ENCODE measurements at regions not wholly inside any gene's neighbourhood (a gene's known extent, or its start where the extent isn't known, plus 50 kb on each side); places are given as distances from the start of the nearest gene placed in this dataset.

- TF ChIP-seq, protein P1, sequence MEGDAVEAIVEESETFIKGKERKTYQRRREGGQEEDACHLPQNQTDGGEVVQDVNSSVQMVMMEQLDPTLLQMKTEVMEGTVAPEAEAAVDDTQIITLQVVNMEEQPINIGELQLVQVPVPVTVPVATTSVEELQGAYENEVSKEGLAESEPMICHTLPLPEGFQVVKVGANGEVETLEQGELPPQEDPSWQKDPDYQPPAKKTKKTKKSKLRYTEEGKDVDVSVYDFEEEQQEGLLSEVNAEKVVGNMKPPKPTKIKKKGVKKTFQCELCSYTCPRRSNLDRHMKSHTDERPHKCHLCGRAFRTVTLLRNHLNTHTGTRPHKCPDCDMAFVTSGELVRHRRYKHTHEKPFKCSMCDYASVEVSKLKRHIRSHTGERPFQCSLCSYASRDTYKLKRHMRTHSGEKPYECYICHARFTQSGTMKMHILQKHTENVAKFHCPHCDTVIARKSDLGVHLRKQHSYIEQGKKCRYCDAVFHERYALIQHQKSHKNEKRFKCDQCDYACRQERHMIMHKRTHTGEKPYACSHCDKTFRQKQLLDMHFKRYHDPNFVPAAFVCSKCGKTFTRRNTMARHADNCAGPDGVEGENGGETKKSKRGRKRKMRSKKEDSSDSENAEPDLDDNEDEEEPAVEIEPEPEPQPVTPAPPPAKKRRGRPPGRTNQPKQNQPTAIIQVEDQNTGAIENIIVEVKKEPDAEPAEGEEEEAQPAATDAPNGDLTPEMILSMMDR (conservative IDR thresholded peaks at IDR 0.05 in 1 of 2, IDR thresholded peaks at IDR 0.05 in 1 of 2; ENCODE audit: extremely low read depth in 1 of 2, insufficient read depth in 1 of 2, low read depth in 1 of 2, low read length in 2 of 2) = no peak
- no peak for TF ChIP-seq EZH2 (IDR thresholded peaks at IDR 0.05; ENCODE audit: borderline replicate concordance, low read length)
Measured at GRCh38 chr9:103816146-103816545, 278.0 kb upstream of the SMC2 start.

Measured in mammary epithelial cell (primary cell).